ENCODE measurements at regions not wholly inside any gene's neighbourhood (a gene's known extent, or its start where the extent isn't known, plus 50 kb on each side); places are given as distances from the start of the nearest gene placed in this dataset.

- Histone ChIP-seq H3K4me1 (ENCODE audit: control insufficient read depth in 1 of 2, insufficient read depth in 2 of 2, low read length in 2 of 2) (no peaks in the 10 kb centered on the region), H3K27me3 (ENCODE audit: low read depth, low read length) (no peaks in the 10 kb centered on the region), H3K27ac (ENCODE audit: low read length) (no peak overlapping the region), H3K4me3 (ENCODE audit: low read depth in 1 of 2, low read length in 2 of 2) (no peak overlapping the region), H3K9me3 (ENCODE audit: control insufficient read depth in 1 of 2, low read length in 2 of 2) (no peaks in the 10 kb centered on the region), H3K36me3 (ENCODE audit: control insufficient read depth in 1 of 2, insufficient read depth in 2 of 2, low read length in 2 of 2) (no peaks in the 10 kb centered on the region)
Observed at GRCh38 chr1:218866507-218866906, 307.2 kb upstream of the LYPLAL1 start.

GRCh38 chr1:218867066-218867465 lies 306.6 kb upstream of the LYPLAL1 start:
- no peaks in the 10 kb centered on the region for H3K27me3 ChIP-seq (ENCODE audit: low read depth, low read length)
- no peaks in the 10 kb centered on the region for H3K9me3 ChIP-seq (ENCODE audit: control insufficient read depth in 1 of 2, low read length in 2 of 2)
- H3K4me1 ChIP-seq (ENCODE audit: control insufficient read depth in 1 of 2, insufficient read depth in 2 of 2, low read length in 2 of 2): no peaks in the 10 kb centered on the region
- no peak overlapping the region for H3K27ac ChIP-seq (ENCODE audit: low read length)
- H3K4me3 ChIP-seq (ENCODE audit: low read depth in 1 of 2, low read length in 2 of 2): no peak overlapping the region
- no peaks in the 10 kb centered on the region for H3K36me3 ChIP-seq (ENCODE audit: control insufficient read depth in 1 of 2, insufficient read depth in 2 of 2, low read length in 2 of 2)

DNA sequence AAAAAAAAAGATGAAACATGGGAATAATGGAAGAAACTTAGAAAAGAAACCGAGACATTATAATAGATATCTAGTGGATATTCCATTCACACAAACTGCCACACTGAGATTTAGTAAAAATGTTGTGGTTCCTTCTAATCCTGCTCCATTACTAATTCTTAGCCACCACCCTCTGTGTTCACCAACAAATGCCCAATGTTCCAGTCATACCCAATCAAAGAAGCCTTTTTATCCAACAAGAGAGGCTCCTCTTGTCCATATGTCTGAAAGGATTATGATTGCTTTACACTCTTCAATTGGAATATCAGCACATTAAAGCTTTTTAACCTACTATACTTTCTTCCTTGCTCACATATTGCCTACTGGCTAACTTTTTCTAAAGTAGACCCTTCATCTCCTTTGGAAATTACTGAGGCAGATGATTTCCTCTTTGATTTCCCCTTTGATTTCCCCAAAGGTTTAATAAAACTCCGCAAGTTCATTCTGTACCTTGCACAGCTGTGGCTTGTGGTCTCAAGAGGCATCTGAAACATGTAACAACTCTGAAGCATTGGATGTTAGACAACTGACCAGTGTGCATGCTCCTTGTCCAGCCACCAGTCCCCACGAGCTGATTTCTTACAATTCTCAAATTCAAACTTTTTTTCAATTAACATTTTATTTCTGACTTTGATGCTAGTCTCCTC lies 305.6 kb upstream of the LYPLAL1 start:
- Histone ChIP-seq H3K4me1 (ENCODE audit: control insufficient read depth in 1 of 2, insufficient read depth in 2 of 2, low read length in 2 of 2) (no peaks in the 10 kb centered on the region), H3K4me3 (ENCODE audit: low read depth in 1 of 2, low read length in 2 of 2) (no peak overlapping the region), H3K27me3 (ENCODE audit: low read depth, low read length) (no peaks in the 10 kb centered on the region), H3K9me3 (ENCODE audit: control insufficient read depth in 1 of 2, low read length in 2 of 2) (no peaks in the 10 kb centered on the region), H3K27ac (ENCODE audit: low read length) (no peak overlapping the region), H3K36me3 (ENCODE audit: control insufficient read depth in 1 of 2, insufficient read depth in 2 of 2, low read length in 2 of 2) (no peaks in the 10 kb centered on the region)

DNA sequence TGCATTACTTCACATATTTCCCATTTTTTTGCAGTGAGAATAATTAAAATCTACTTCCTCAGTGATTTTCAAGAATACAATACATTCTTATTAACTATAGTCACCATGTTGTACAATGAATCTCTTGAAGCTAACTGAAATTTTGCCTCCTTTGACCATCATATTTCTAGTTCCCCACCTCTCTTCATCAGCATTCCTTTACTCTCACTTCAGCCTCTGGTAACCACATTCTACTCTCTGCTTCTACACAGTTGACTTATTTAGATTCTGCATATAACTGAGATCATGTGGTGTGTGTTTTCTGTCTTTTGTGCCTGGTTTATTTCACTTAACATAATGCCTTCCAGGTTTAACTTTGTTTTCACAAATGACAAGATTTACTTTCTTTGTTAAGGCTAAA lies 304.4 kb upstream of the LYPLAL1 start:
- H3K27ac ChIP-seq (ENCODE audit: low read length): no peak overlapping the region
- H3K4me1 ChIP-seq (ENCODE audit: control insufficient read depth in 1 of 2, insufficient read depth in 2 of 2, low read length in 2 of 2): no peaks in the 10 kb centered on the region
- H3K9me3 ChIP-seq (ENCODE audit: control insufficient read depth in 1 of 2, low read length in 2 of 2): no peaks in the 10 kb centered on the region
- no peak overlapping the region for H3K4me3 ChIP-seq (ENCODE audit: low read depth in 1 of 2, low read length in 2 of 2)
- no peaks in the 10 kb centered on the region for H3K27me3 ChIP-seq (ENCODE audit: low read depth, low read length)
- no peaks in the 10 kb centered on the region for H3K36me3 ChIP-seq (ENCODE audit: control insufficient read depth in 1 of 2, insufficient read depth in 2 of 2, low read length in 2 of 2)

GRCh38 chr1:218872026-218872425 lies 301.7 kb upstream of the LYPLAL1 start:
- Histone ChIP-seq H3K4me1 (ENCODE audit: control insufficient read depth in 1 of 2, insufficient read depth in 2 of 2, low read length in 2 of 2) (no peaks in the 10 kb centered on the region), H3K27me3 (ENCODE audit: low read depth, low read length) (no peaks in the 10 kb centered on the region), H3K9me3 (ENCODE audit: control insufficient read depth in 1 of 2, low read length in 2 of 2) (no peaks in the 10 kb centered on the region), H3K27ac (ENCODE audit: low read length) (no peak overlapping the region), H3K36me3 (ENCODE audit: control insufficient read depth in 1 of 2, insufficient read depth in 2 of 2, low read length in 2 of 2) (no peaks in the 10 kb centered on the region), H3K4me3 (ENCODE audit: low read depth in 1 of 2, low read length in 2 of 2) (no peak overlapping the region)

DNA sequence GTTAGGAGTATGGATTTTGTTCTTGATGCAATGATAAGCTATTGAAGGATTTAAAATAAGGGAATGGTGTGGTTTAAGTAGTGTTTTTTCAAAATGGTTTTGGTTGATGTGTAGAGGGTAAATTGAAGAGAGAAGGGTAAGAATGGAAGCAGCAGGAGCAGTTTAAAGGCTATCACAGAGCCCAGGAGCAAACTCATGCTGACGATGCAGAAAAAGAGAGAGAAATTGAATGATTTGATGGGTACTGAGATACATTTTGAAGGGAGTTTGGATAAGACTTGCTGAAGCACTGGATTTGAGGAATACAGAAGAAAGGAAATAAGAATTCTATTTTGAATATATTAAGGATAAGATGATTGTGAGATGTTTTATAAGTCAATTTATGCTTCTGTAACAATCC lies 300.8 kb upstream of the LYPLAL1 start:
- H3K36me3 ChIP-seq (ENCODE audit: control insufficient read depth in 1 of 2, insufficient read depth in 2 of 2, low read length in 2 of 2): no peaks in the 10 kb centered on the region
- no peaks in the 10 kb centered on the region for H3K4me1 ChIP-seq (ENCODE audit: control insufficient read depth in 1 of 2, insufficient read depth in 2 of 2, low read length in 2 of 2)
- H3K9me3 ChIP-seq (ENCODE audit: control insufficient read depth in 1 of 2, low read length in 2 of 2): no peaks in the 10 kb centered on the region
- no peak overlapping the region for H3K27ac ChIP-seq (ENCODE audit: low read length)
- no peaks in the 10 kb centered on the region for H3K27me3 ChIP-seq (ENCODE audit: low read depth, low read length)
- no peak overlapping the region for H3K4me3 ChIP-seq (ENCODE audit: low read depth in 1 of 2, low read length in 2 of 2)

DNA sequence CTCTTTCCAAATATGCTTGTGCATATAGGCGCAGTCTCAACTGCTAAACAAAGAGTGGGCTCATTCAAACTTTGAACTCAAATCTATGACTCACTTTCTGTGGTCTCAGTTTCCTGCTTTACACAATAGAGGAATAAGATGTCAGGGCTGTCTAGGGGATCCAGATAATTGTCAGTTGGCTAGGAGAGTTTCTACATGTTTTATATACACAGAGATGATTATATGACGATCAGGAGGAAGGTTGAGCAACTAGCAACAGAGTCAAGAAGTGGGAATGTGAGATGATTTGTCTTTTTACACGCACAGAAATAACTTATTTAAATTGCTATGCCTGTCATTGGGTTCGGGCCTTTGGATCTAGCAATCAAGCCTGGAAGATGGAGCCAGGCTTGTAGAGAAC lies 299.4 kb upstream of the LYPLAL1 start:
- Histone ChIP-seq H3K36me3 (ENCODE audit: control insufficient read depth in 1 of 2, insufficient read depth in 2 of 2, low read length in 2 of 2) (no peaks in the 10 kb centered on the region), H3K27ac (ENCODE audit: low read length) (no peak overlapping the region), H3K4me1 (ENCODE audit: control insufficient read depth in 1 of 2, insufficient read depth in 2 of 2, low read length in 2 of 2) (no peaks in the 10 kb centered on the region), H3K4me3 (ENCODE audit: low read depth in 1 of 2, low read length in 2 of 2) (no peak overlapping the region), H3K9me3 (ENCODE audit: control insufficient read depth in 1 of 2, low read length in 2 of 2) (no peaks in the 10 kb centered on the region), H3K27me3 (ENCODE audit: low read depth, low read length) (no peaks in the 10 kb centered on the region)

GRCh38 chr1:218874801-218875400 lies 298.8 kb upstream of the LYPLAL1 start:
- no peak overlapping the region for H3K4me3 ChIP-seq (ENCODE audit: low read depth in 1 of 2, low read length in 2 of 2)
- no peaks in the 10 kb centered on the region for H3K9me3 ChIP-seq (ENCODE audit: control insufficient read depth in 1 of 2, low read length in 2 of 2)
- no peaks in the 10 kb centered on the region for H3K36me3 ChIP-seq (ENCODE audit: control insufficient read depth in 1 of 2, insufficient read depth in 2 of 2, low read length in 2 of 2)
- no peaks in the 10 kb centered on the region for H3K27me3 ChIP-seq (ENCODE audit: low read depth, low read length)
- no peak overlapping the region for H3K27ac ChIP-seq (ENCODE audit: low read length)
- no peaks in the 10 kb centered on the region for H3K4me1 ChIP-seq (ENCODE audit: control insufficient read depth in 1 of 2, insufficient read depth in 2 of 2, low read length in 2 of 2)

DNA sequence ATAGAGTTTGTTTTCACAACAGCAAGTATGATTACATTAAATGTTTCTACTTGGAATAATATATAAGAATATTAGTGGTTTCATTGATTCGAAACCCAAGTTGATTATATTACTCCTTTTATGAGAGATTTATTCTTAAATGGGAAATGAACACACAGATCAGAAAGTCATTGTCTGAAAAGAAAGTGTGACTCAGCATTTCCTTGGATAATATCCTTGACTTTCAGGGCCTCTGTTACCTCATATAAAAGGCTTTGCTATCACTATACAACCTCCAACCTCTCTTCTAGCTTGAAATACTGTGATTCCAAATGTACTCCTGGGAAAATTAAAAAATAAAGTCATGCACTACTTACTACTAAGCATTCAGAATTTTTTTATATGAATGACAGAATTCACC lies 295.3 kb upstream of the LYPLAL1 start:
- no peaks in the 10 kb centered on the region for H3K36me3 ChIP-seq (ENCODE audit: control insufficient read depth in 1 of 2, insufficient read depth in 2 of 2, low read length in 2 of 2)
- no peaks in the 10 kb centered on the region for H3K9me3 ChIP-seq (ENCODE audit: control insufficient read depth in 1 of 2, low read length in 2 of 2)
- no peak overlapping the region for H3K27ac ChIP-seq (ENCODE audit: low read length)
- H3K27me3 ChIP-seq (ENCODE audit: low read depth, low read length): no peaks in the 10 kb centered on the region
- no peak overlapping the region for H3K4me3 ChIP-seq (ENCODE audit: low read depth in 1 of 2, low read length in 2 of 2)
- no peaks in the 10 kb centered on the region for H3K4me1 ChIP-seq (ENCODE audit: control insufficient read depth in 1 of 2, insufficient read depth in 2 of 2, low read length in 2 of 2)

GRCh38 chr1:218880484-218881060 lies 293.1 kb upstream of the LYPLAL1 start:
- H3K27me3 ChIP-seq (ENCODE audit: low read depth, low read length): no peaks in the 10 kb centered on the region
- H3K36me3 ChIP-seq (ENCODE audit: control insufficient read depth in 1 of 2, insufficient read depth in 2 of 2, low read length in 2 of 2): no peaks in the 10 kb centered on the region
- no peak overlapping the region for H3K27ac ChIP-seq (ENCODE audit: low read length)
- H3K4me3 ChIP-seq (ENCODE audit: low read depth in 1 of 2, low read length in 2 of 2): no peak overlapping the region
- H3K4me1 ChIP-seq (ENCODE audit: control insufficient read depth in 1 of 2, insufficient read depth in 2 of 2, low read length in 2 of 2): no peaks in the 10 kb centered on the region
- no peaks in the 10 kb centered on the region for H3K9me3 ChIP-seq (ENCODE audit: control insufficient read depth in 1 of 2, low read length in 2 of 2)

- Histone ChIP-seq H3K27ac (ENCODE audit: low read length) (no peak overlapping the region), H3K36me3 (ENCODE audit: control insufficient read depth in 1 of 2, insufficient read depth in 2 of 2, low read length in 2 of 2) (no peaks in the 10 kb centered on the region), H3K4me1 (ENCODE audit: control insufficient read depth in 1 of 2, insufficient read depth in 2 of 2, low read length in 2 of 2) (peaks cover 0 to 12% of the 10 kb centered on the region in 2 donors), H3K9me3 (ENCODE audit: control insufficient read depth in 1 of 2, low read length in 2 of 2) (no peaks in the 10 kb centered on the region), H3K27me3 (ENCODE audit: low read depth, low read length) (no peaks in the 10 kb centered on the region), H3K4me3 (ENCODE audit: low read depth in 1 of 2, low read length in 2 of 2) (no peak overlapping the region)
Observed at GRCh38 chr1:218882454-218882853, 291.2 kb upstream of the LYPLAL1 start.
